ENCODE measurements at regions not wholly inside any gene's neighbourhood (a gene's known extent, or its start where the extent isn't known, plus 50 kb on each side); places are given as distances from the start of the nearest gene placed in this dataset.

DNA sequence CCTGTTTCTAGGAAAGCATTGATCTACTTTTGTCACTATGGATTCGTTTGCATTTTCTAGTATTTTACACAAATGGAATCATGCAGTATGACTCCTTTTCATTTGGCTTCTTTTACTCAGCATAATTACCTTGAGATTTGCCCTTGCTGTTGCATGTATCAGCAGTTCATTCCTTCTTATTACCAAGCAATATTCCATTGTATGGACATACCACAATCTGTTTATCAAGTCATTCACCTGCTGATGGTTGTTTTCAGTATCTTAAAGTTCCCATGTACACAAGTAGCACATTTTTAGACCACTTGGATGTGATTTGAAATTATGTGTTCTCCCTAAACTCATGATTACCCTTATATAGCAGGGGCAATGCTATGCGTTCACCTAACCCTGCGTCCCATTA, 150.0 kb upstream of the UBE2E1 start:
- H3K27me3 ChIP-seq (ENCODE audit: control insufficient read depth, insufficient read depth, low read length), result no peaks in the 10 kb centered on the region
- H3K4me1 ChIP-seq (ENCODE audit: control insufficient read depth, insufficient read depth, low read length), result no peaks in the 10 kb centered on the region
- no peak overlapping the region for H3K9ac ChIP-seq (ENCODE audit: low read length)
- H3K27ac ChIP-seq (ENCODE audit: low read depth, low read length), result no peak overlapping the region
- H3K36me3 ChIP-seq (ENCODE audit: control insufficient read depth, insufficient read depth, low read length), result no peaks in the 10 kb centered on the region
- H3K4me3 ChIP-seq (ENCODE audit: low read length), result no peak overlapping the region

DNA sequence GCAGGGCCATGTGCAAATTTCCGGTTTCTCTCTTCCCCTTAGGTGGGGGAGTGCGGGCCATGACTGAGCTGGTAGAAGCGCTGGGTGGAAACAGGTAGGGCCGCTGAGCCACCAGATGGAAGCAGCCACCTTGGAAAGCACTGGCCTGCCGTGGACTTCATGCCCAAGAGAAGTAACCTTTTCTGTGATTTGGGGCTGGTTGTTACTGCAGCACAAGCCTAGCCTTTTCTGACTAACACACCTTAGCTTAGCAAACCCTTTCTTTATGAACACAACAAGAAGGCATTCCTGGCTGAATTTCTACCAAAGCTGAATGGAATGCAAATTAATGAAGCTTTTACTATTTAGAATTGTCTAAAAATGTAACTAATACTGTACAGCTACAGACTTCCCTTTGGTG, 149.6 kb upstream of the UBE2E1 start:
- Histone ChIP-seq H3K9ac (ENCODE audit: low read length) (no peak overlapping the region), H3K4me3 (ENCODE audit: low read length) (no peak overlapping the region), H3K27ac (ENCODE audit: low read depth, low read length) (no peak overlapping the region), H3K36me3 (ENCODE audit: control insufficient read depth, insufficient read depth, low read length) (no peaks in the 10 kb centered on the region), H3K4me1 (ENCODE audit: control insufficient read depth, insufficient read depth, low read length) (no peaks in the 10 kb centered on the region), H3K27me3 (ENCODE audit: control insufficient read depth, insufficient read depth, low read length) (no peaks in the 10 kb centered on the region)

DNA sequence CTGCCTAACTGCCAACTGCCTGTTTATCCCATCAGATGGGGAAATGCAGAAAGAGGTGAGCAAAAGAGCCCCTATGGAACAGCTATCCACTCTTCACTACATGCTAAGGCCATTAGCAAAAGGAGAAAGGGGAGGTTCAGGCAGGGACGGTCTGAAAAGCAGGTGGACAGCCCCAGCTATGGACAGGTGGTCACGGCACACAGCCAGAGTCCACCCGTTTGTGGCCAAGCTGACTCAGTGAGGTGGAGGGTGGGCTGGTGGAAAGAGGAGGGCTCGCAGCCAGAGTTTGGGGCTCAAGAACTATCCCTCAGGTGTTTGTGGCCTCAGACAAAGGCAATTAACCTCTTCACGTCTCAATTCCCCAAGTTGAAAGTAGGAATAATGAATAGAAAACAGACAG, 148.9 kb upstream of the UBE2E1 start:
- no peak overlapping the region for H3K27ac ChIP-seq (ENCODE audit: low read depth, low read length)
- H3K4me1 ChIP-seq (ENCODE audit: control insufficient read depth, insufficient read depth, low read length), result no peaks in the 10 kb centered on the region
- H3K4me3 ChIP-seq (ENCODE audit: low read length), result no peak overlapping the region
- H3K9ac ChIP-seq (ENCODE audit: low read length), result no peak overlapping the region
- no peaks in the 10 kb centered on the region for H3K36me3 ChIP-seq (ENCODE audit: control insufficient read depth, insufficient read depth, low read length)
- no peaks in the 10 kb centered on the region for H3K27me3 ChIP-seq (ENCODE audit: control insufficient read depth, insufficient read depth, low read length)

DNA sequence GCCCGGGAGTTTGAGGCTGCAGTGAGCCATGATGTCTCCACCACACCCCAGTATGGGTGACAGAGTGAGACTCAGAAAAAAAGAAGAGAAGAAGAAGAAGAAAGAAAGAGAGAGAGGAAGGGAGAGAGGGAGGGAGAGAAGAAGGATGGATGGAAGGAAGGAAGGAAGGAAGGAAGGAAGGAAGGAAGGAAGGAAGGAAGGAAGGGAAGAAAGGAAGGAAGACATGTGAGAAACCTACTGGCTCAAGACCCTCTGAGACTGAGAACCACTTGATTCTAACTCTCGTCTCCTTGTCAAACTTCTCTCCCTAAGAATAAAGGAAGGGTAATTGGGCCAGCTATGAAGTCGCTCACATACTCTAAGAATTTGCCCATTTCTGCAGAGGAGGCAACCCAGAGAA, 148.1 kb upstream of the UBE2E1 start:
- Histone ChIP-seq H3K27ac (ENCODE audit: low read depth, low read length) (no peak overlapping the region), H3K9ac (ENCODE audit: low read length) (no peak overlapping the region), H3K27me3 (ENCODE audit: control insufficient read depth, insufficient read depth, low read length) (no peaks in the 10 kb centered on the region), H3K4me1 (ENCODE audit: control insufficient read depth, insufficient read depth, low read length) (no peaks in the 10 kb centered on the region), H3K4me3 (ENCODE audit: low read length) (no peak overlapping the region), H3K36me3 (ENCODE audit: control insufficient read depth, insufficient read depth, low read length) (no peaks in the 10 kb centered on the region)

DNA sequence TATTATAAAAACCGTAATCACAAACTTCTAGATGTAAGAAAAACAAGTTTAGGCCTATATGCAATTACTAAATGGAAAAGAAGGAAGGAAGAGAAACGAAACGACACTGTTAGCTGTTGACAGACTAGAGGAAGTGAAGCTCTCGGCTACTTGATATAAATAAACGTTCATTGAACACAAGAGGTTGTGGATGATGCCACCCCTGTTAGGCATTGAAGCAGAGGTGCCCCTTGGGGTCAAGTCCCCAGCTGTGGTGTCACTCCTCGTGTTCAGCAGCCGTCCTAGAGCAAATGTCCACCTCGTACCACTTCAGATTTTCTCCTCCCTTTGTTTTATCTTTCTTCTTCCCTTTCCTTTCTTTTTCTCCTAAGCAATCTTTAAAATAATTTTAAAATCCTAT, 146.5 kb upstream of the UBE2E1 start:
- Histone ChIP-seq H3K27ac (ENCODE audit: low read depth, low read length) (no peak overlapping the region), H3K4me1 (ENCODE audit: control insufficient read depth, insufficient read depth, low read length) (no peaks in the 10 kb centered on the region), H3K27me3 (ENCODE audit: control insufficient read depth, insufficient read depth, low read length) (no peaks in the 10 kb centered on the region), H3K9ac (ENCODE audit: low read length) (no peak overlapping the region), H3K36me3 (ENCODE audit: control insufficient read depth, insufficient read depth, low read length) (no peaks in the 10 kb centered on the region), H3K4me3 (ENCODE audit: low read length) (no peak overlapping the region)

DNA sequence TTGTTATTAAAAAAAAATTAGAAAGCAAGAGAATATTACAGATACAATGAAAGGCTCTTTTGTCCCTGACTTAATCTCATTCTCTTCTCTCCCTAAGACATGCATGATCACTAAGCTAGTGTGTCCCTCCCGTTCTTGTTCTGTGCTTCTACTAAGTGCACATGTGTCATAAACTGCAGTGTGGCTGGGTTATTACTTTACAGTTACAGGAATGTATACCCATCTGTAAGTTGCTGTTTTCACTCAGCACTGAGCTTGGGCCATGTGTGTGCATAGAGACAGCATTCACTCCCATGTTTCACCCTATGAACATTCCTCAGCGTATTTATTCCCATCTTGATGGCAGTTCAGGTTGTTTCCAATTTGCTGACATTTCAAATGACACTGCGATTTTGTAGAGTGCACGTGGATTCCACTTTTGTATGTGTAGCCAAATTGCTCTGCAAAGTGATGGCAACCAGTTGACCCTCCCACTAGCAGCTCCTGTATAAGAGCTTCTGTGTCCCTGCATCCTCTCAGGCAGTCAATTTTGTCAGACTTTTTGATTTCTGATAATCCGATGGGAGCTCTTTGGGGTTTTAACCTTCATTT, 145.8 kb upstream of the UBE2E1 start:
- no peaks in the 10 kb centered on the region for H3K4me1 ChIP-seq (ENCODE audit: control insufficient read depth, insufficient read depth, low read length)
- H3K4me3 ChIP-seq (ENCODE audit: low read length), result no peak overlapping the region
- no peaks in the 10 kb centered on the region for H3K27me3 ChIP-seq (ENCODE audit: control insufficient read depth, insufficient read depth, low read length)
- H3K9ac ChIP-seq (ENCODE audit: low read length), result no peak overlapping the region
- H3K27ac ChIP-seq (ENCODE audit: low read depth, low read length), result no peak overlapping the region
- no peaks in the 10 kb centered on the region for H3K36me3 ChIP-seq (ENCODE audit: control insufficient read depth, insufficient read depth, low read length)

DNA sequence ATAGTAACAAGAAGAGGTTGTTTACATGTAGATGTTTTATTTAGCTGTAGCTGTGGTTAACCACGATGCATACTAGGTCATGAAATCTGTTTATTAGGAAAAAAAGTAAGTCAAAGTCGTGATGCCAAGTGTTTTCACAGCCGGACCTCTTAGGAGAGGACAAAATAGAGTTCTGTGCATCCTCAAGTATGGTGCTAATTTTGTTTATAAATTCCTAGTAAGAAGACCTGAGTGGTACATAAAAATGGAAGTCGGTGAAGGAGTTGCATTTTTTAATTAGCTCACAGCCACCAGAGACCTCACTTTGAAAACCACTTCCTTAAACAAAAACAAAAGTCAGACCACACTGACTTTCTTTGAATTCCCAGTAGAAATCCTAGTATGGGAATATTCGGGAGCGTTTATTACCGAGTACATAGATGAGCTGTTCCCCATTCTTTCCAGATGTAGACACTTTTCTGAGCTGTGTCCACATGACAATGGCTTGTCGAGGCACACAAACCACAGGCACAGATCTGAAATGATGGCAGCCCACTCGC, 143.6 kb upstream of the UBE2E1 start:
- H3K27me3 ChIP-seq (ENCODE audit: control insufficient read depth, insufficient read depth, low read length), result no peaks in the 10 kb centered on the region
- H3K4me1 ChIP-seq (ENCODE audit: control insufficient read depth, insufficient read depth, low read length), result no peaks in the 10 kb centered on the region
- no peak overlapping the region for H3K27ac ChIP-seq (ENCODE audit: low read depth, low read length)
- no peak overlapping the region for H3K4me3 ChIP-seq (ENCODE audit: low read length)
- no peaks in the 10 kb centered on the region for H3K36me3 ChIP-seq (ENCODE audit: control insufficient read depth, insufficient read depth, low read length)
- H3K9ac ChIP-seq (ENCODE audit: low read length), result no peak overlapping the region

DNA sequence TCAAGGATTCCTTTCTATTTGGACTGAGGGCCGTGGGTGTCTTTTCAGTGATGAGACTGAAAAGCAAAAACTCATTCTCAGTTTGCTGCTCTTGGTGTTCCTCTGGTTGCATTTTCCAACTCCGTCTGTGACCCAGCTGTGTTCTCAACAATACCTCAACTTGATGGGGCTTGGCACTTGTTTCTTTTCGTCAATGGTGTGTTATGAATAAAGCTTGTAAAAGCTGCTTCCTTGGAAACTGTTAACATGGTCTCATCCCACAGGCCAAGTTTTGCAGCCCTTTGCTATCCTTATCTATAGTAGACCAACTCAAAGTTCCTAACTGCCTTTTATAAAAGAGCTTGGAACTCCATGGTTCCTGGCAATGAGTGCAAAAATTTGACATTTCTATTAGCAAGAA, 142.5 kb upstream of the UBE2E1 start:
- Histone ChIP-seq H3K36me3 (ENCODE audit: control insufficient read depth, insufficient read depth, low read length) (no peaks in the 10 kb centered on the region), H3K27ac (ENCODE audit: low read depth, low read length) (no peak overlapping the region), H3K9ac (ENCODE audit: low read length) (no peak overlapping the region), H3K4me3 (ENCODE audit: low read length) (no peak overlapping the region), H3K4me1 (ENCODE audit: control insufficient read depth, insufficient read depth, low read length) (no peaks in the 10 kb centered on the region), H3K27me3 (ENCODE audit: control insufficient read depth, insufficient read depth, low read length) (no peaks in the 10 kb centered on the region)

DNA sequence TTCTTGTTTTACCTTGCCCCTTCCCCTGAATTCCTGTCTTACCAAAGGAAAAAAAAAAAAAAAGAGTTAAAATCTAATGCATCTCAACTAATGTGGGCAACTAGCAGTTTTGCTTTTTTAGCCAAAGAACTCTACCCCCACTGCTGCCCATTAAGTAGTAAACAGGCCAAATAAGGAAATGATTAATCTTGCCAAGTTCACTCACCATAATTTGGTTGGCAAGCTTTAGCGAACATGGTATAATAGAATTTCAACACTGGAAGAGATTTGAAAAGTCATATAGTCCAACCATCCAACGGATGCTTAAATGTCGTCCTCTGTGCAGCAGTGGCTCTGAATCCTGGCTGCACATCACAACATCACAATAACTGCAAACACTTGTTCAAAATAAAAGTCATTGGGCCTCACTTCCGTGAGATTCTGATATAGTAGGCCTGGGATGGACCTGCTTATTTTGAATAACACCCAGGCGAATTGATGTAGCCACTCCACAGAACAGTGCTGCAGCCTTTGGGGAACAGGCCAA, 142.0 kb upstream of the UBE2E1 start:
- Histone ChIP-seq H3K27me3 (ENCODE audit: control insufficient read depth, insufficient read depth, low read length) (no peaks in the 10 kb centered on the region), H3K4me3 (ENCODE audit: low read length) (no peak overlapping the region), H3K4me1 (ENCODE audit: control insufficient read depth, insufficient read depth, low read length) (no peaks in the 10 kb centered on the region), H3K27ac (ENCODE audit: low read depth, low read length) (no peak overlapping the region), H3K9ac (ENCODE audit: low read length) (no peak overlapping the region), H3K36me3 (ENCODE audit: control insufficient read depth, insufficient read depth, low read length) (no peaks in the 10 kb centered on the region)

DNA sequence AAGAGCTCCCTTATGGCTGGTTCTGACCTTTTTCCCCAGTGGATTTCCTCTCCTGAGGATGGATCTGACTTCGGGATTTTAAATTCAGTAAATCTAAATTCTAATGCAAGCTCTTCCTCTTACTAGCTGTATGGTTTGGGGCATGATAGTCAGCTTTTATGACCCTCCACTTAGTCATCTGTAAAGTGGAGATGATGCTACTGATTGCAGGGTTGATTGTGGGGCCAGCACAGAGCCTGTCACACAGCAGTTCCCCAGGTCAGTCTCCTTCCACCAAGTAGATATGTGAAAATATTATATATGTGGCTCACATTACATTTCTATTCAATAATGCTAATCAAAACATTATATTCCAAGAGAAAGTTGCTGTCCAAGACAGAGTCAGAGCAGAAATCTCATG, 141.3 kb upstream of the UBE2E1 start:
- Histone ChIP-seq H3K9ac (ENCODE audit: low read length) (no peak overlapping the region), H3K36me3 (ENCODE audit: control insufficient read depth, insufficient read depth, low read length) (no peaks in the 10 kb centered on the region), H3K4me3 (ENCODE audit: low read length) (no peak overlapping the region), H3K4me1 (ENCODE audit: control insufficient read depth, insufficient read depth, low read length) (no peaks in the 10 kb centered on the region), H3K27ac (ENCODE audit: low read depth, low read length) (no peak overlapping the region), H3K27me3 (ENCODE audit: control insufficient read depth, insufficient read depth, low read length) (no peaks in the 10 kb centered on the region)

DNA sequence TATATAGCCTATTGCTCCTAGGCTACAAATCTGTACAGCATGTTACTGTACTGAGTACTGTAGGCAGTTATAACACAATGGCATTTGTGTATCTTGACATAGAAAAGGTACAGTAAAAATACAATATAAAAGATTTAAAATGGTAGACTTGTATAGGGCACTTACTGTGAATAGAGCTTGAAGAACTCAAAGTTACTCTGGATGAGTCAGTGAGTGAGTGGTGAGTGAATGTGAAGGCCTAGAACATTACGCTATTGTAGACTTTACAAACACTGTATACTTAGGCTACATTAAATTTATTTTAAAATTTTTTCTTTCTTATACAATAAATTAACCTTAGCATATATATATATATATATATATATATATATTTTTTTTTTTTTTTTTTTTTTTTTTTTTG, 140.0 kb upstream of the UBE2E1 start:
- no peaks in the 10 kb centered on the region for H3K27me3 ChIP-seq (ENCODE audit: control insufficient read depth, insufficient read depth, low read length)
- no peaks in the 10 kb centered on the region for H3K4me1 ChIP-seq (ENCODE audit: control insufficient read depth, insufficient read depth, low read length)
- no peak overlapping the region for H3K27ac ChIP-seq (ENCODE audit: low read depth, low read length)
- no peak overlapping the region for H3K9ac ChIP-seq (ENCODE audit: low read length)
- H3K4me3 ChIP-seq (ENCODE audit: low read length), result no peak overlapping the region
- no peaks in the 10 kb centered on the region for H3K36me3 ChIP-seq (ENCODE audit: control insufficient read depth, insufficient read depth, low read length)

DNA sequence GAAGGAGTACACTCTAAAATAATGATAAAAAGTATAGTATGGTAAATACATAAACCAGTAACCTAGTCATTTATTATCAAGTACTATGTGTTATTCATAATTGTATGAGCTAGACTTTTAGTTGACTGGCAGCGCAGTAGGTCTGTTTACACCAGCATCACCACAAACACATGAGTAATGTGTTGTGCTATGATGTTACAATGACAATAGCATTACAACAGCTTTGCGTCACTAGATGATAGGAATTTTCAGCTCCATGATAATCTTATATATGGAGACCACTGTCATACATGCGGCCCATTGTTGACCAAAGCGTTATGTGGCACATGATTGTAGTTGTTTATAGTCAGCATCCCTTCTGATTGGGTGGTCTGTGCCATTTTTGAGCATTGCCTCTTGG, 138.9 kb upstream of the UBE2E1 start:
- Histone ChIP-seq H3K27ac (ENCODE audit: low read depth, low read length) (no peak overlapping the region), H3K9ac (ENCODE audit: low read length) (no peak overlapping the region), H3K4me3 (ENCODE audit: low read length) (no peak overlapping the region), H3K27me3 (ENCODE audit: control insufficient read depth, insufficient read depth, low read length) (no peaks in the 10 kb centered on the region), H3K36me3 (ENCODE audit: control insufficient read depth, insufficient read depth, low read length) (no peaks in the 10 kb centered on the region), H3K4me1 (ENCODE audit: control insufficient read depth, insufficient read depth, low read length) (no peaks in the 10 kb centered on the region)
